Neural progenitor cell (in vitro differentiated cells): ENCODE measurements at regions not wholly inside any gene's neighbourhood (a gene's known extent, or its start where the extent isn't known, plus 50 kb on each side); places are given as distances from the start of the nearest gene placed in this dataset.

Experiments used
- CTCF ChIP-seq: fragments of 200-600 bp; sonication (generic); IDR thresholded peaks from 2 replicates; pipeline ENCODE4 v1.5.1; 2017; ENCODE audit warnings: antibody characterized with exemption, mild to moderate bottlenecking
- EZH2 ChIP-seq: fragments of 200-600 bp; sonication (generic); IDR thresholded peaks from 2 replicates; pipeline ENCODE4 v1.6.1; 2017; ENCODE audit warnings: antibody characterized with exemption, mild to moderate bottlenecking, moderate library complexity
- EZH2phosphoT487 ChIP-seq: fragments of 200-600 bp; sonication (generic); IDR thresholded peaks from 2 replicates; pipeline ENCODE4 v1.6.1; 2017; ENCODE audit warnings: antibody characterized with exemption

- TF ChIP-seq EZH2 (no peak), CTCF (no peak), EZH2phosphoT487 (no peak)
Measured at GRCh38 chr15:61521953-61522352, 292.9 kb upstream of the RORA start.
